Kidney capillary endothelial cell (primary cell): ENCODE measurements at regions not wholly inside any gene's neighbourhood (a gene's known extent, or its start where the extent isn't known, plus 50 kb on each side); places are given as distances from the start of the nearest gene placed in this dataset.

ENCODE experiments used
- DNase-seq: peaks from one replicate; pipeline ENCODE4 v3.0.0-alpha.2; 2018; ENCODE audit warnings: low spot score

DNA sequence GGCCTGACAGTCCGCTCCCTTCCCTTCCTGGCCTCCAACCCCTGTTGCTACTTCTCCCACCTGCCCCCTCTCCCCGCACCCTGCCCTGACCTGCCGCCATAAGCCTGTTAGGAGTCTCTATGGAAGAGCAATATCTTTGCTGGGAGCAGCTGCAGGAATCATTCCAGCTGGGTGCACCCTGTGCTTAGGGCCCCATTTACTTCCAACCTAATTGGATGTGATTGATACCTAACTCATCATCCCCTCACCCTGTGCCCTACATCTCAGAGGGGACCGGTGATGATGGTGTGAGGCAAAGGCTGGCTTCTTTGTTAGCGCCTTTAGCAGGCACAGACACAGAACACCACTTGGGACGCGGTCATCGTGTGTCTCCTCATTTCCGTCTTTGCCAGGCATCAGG, 80.0 kb upstream of the FAM180A start:
- DNase-seq = no peak

DNA sequence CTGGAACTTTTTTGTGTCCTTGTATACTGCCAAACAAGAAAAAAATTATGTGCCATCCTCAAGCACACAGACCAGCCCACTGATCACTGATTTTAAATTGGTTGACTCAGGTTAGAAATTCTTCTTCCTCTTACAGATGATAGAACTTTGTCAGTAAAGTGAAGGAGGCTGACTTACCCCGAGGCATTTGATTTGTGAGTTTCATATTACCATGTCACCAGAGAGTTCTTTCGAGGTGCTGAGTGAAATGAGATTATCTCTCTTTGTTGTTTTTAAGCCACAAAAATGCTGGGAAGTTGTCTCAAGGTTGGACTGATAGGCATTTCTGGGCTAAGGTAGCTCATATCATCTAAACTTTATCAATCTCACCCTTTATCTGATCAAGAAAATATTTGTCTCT, 78.8 kb upstream of the FAM180A start:
- no peak for DNase-seq

DNA sequence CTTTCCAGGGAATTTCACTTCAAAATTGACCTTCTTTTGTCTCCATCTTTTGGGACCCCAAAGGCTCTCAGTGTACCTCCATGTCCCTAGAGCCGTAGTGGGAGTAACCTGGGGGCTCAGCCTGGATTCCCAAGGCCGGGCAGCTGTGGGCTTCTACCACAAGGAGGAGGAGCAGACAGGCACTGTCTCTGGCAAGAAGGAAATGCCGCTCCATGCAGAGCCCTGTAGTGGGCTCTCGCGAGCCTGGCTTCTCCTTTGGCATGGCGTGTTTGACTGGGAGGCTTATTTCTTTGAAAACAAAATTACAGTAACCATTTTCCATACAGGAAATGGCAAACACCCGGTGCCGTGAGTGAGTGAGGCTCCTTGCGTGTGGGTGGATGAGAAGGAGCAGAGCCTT, 76.8 kb upstream of the FAM180A start:
- DNase-seq = no peak

DNA sequence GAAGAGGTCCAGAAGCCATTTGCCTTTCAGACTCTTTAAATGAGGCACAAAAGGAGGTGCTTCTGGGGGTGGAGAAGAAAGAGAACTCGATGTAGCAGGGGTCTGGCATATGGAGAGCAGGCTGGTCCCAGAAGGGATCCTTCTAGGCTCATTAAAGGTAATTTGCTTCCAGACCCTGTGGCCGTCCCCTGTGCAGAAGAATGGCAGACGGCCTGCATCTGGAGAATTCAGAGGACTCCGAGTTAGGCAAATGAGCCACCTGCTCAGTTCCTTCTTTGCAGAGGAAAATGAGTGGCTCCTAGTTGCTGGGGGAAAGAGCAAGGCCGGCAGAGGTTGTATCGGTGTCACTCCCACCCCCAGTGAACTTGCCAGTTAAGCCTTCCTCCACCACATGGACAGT, 73.8 kb upstream of the FAM180A start:
- no peak for DNase-seq

DNA sequence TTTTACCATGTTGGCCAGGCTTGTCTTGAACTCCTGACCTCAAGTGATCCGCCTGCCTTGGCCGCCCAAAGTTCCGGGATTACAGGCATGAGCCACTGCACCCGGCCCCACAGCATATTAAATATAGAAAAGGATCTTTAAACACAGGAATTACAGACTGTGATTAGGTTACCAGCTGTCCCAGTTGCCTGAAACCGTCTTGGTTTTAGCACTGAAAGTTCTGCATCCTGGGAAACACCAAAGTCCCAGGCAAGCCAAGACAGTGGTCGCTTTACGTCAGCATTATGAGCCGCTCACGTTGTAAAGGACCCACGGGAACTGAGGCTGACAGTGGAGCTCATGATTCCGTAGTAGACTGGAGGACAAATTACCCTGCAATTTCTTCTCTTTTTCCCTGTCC, 69.0 kb upstream of the FAM180A start:
- DNase-seq = no peak

DNA sequence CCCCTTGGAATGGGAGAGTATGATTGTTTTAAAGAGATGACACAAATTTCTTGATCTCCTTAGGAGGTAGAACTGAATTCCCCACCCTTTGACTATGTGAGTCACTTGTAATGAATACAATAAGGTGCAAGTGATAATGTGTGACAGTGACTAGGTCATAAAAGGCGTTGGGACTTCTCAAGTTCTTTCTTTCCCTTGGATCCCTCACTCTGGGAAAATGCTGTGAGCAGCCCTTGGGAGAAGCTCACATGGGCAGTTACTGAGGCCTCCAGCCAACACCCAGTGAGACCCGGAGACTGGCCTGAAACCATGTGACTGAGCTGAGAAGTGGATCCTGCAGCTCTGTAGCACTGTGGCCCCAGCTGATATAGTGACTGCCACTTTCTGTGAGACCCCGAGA, 66.4 kb upstream of the FAM180A start:
- DNase-seq = no peak

DNA sequence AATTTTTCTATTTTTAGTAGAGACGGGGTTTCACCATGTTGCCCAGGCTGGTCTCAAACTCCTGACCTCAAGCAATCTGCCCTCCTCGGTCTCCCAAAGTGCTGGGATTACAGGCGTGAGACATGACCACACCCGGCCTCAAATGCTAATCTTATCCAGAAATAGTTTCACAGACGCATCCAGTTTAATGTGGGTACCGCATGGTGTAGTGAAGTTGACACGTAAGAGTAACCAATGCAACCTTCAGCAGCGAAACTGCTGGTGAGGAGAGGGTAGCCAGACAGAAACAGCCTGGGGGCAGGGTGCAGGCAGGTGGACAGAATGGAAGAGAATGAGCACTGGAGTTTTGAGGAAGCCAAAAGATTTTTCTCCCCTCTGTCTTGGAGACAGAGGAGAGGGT, 63.5 kb upstream of the FAM180A start:
- DNase-seq = no peak

DNA sequence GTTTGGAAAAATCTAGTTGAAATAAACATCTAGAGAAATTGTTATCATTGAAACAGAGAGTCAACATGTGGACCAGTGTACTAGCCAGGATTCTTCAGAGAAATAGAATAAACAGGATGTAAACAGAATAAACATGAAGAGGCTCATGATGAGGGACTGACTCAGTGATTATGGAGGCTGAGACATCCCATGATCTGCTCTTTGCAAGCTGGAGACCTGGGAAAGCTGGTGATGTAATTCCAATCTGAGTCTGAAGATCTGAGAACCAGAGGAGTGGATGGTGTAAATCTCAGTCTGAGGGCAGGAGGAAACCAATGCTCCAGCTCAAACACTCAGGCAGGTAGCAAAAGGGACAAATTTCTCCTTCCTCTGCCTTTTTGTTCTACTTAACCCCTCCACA, 62.9 kb upstream of the FAM180A start:
- no peak for DNase-seq

DNA sequence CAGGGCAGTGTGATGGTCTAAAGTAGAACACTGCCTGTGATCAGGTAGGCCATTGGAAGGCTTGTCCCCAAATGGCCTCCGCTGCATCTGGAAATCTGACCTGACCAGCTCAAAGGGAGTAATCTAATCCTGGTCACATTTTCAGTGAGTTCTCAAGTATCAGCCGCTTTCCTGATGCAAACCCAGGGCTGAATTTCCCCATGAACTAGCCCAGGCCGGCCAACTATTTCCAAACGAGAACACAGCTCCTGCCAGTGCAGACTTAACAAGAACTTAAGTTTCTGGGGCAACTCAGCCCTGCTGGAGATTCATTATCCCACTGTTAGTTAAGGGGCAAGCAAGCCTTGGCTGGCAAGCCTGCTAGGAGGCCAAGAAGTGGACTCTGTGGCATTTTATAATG, 59.6 kb upstream of the FAM180A start:
- DNase-seq = no peak

DNA sequence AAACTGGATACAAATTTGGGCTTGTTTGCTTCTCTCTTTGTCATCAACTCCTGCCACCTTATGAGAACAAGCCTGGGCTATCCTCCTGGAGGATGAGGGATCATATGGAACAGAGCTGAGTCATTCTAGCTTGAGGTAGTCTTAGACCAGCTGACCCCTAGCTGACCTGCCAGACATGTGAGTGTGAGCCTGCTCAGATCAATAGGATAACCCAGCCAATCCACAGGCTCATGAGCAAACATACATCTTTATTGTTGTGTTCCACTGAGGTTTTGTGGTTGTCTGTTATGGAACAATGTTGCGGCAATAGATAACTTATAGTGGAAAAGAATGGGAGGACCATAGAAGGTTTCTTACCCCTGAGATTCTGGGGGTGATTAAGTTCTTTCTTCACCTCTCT, 54.5 kb upstream of the FAM180A start:
- DNase-seq = no peak

DNA sequence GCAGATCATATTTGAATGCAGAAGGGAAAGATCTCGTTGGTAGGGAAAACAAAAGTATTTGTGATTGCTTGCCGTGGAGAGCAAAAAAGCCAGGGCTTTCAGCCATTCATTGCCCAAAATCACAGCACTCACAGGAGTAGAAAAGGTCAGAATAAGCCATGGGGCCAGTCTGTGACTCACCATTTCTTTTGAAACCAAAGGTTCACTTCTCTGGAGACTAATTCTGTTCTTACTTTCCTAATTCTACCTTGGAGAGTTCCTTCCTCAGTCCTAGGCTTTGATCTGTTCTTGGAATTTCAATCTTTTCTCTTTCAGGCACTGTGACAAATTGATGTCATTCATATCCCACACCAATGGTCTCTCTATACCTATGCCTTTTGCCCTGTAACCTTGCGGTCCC, 54.1 kb upstream of the FAM180A start:
- no peak for DNase-seq

DNA sequence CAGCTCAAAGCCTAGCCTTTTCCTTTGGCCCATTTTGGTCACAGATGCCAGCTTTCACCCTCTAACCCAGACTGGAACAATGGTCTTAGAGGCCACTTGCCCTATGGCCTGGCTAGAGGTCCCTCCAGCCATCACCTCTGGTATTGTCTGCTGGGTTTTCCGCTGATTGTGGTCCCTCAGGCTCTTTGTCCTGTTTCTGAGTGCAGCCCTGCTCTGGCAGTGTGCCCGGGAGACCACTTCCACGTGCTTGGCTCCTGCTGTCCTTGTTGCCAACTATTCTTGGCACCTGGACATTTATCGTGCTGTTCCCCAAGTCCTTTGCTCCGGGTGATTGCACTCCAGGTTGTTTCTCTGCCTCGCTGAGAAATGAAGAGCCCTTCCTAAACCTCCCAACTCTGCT, 53.3 kb upstream of the FAM180A start:
- no peak for DNase-seq

DNA sequence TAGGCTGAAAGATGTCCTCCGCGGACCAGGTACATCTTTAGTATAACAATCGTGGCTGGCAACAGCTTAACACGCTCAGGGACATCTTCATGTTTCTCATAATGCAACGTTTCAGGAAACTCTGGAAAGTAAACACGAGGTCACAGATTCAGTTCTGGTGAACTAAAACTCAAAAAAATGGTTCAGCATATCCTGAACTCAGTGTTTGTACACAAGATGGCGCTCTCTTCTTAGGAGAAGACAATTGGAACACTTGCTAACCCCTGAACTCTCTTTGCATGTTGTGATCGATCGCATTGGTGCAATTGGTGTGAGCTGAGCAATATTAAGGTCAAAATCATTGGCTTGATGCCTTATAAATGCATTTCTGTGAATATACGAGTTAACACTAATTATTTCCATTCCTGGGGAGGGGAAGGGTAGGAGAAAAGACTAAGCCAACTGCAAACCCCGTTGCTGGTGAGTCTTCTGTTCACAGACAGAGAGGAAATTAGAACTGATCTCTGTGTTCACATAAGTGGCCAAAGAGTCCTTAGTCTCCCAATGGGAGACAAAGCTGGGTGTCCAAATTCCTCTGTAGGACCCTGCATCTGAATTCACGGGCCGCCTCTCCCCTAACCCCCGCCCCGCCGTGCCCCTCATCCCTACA, 52.6 kb upstream of the FAM180A start:
- DNase-seq = peak; percentile 52

DNA sequence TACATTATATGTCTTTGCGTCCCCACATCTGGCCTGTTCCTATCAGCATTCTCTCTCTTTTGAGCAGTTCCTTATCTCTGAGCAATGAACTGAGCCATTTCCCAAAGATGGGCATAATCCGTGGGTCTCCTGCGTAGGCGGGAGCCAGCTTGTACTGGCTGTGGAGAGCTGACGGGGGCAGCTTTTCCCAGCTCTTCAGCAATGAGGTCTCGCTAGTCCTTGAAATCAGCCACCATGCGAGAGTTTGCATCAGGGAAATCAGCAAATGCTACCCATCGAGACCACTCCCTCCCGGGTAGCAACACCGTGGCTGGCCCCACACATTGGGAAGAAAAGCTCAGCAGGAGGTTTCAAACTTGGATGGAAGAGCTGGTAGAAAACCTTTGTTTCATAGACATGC, 51.9 kb upstream of the FAM180A start:
- no peak for DNase-seq

DNA sequence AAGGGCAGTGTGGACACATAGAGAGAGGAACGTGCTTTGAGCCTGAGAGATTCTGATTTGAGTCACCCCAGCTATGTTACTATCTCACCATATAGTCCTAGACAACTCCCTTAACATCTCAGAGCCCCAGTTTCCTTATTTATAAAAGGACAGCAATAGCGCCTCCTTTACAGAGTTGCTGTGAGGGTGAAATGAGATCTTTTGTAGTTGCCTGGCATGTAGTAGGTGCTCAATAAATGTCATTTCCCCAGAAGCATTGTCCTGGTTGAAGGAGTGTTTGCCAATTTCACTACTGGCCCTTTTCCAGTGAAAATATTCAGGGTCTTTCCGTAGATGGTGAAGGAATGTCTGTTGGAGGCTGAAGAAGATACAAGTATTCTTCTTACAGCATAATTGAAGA, 51.3 kb upstream of the FAM180A start:
- DNase-seq = no peak
